Rectal smooth muscle tissue (tissue), 1 donor: ENCODE measurements at regions not wholly inside any gene's neighbourhood (a gene's known extent, or its start where the extent isn't known, plus 50 kb on each side); places are given as distances from the start of the nearest gene placed in this dataset.
"Not testable (repeated sequence)": the region's sequence is repeated elsewhere in the genome, so short reads cannot be mapped to it uniquely, and the experiment has no call there.

Source experiments
- H3K27ac ChIP-seq: one replicate; pipeline ENCODE4 v1.7.0; 2013; ENCODE audit warnings: low read depth, low read length, inconsistent platforms
- H3K27me3 ChIP-seq: one replicate; pipeline ENCODE4 v1.7.0; 2013; ENCODE audit warnings: low read length; ENCODE audit not compliant: control insufficient read depth, insufficient read depth
- H3K36me3 ChIP-seq: one replicate; pipeline ENCODE4 v1.7.0; 2013; ENCODE audit warnings: low read length; ENCODE audit not compliant: control insufficient read depth, insufficient read depth
- H3K4me1 ChIP-seq: one replicate; pipeline ENCODE4 v1.7.0; 2013; ENCODE audit warnings: low read length; ENCODE audit not compliant: control insufficient read depth, insufficient read depth
- H3K4me3 ChIP-seq: one replicate; pipeline ENCODE4 v1.7.0; 2013; ENCODE audit warnings: low read length
- H3K9ac ChIP-seq: one replicate; pipeline ENCODE4 v1.7.0; 2013; ENCODE audit warnings: low read length

- Histone ChIP-seq H3K9ac (no peak overlapping the region), H3K27me3 (no peaks in the 10 kb centered on the region), H3K4me1 (no peaks in the 10 kb centered on the region), H3K4me3 (no peak overlapping the region), H3K36me3 (no peaks in the 10 kb centered on the region), H3K27ac (no peak overlapping the region)
Measured at GRCh38 chr13:103895835-103896531, 829.8 kb upstream of the SLC10A2 start.

GRCh38 chr13:103894626-103895025 is 828.4 kb upstream of the SLC10A2 start:
- no peak overlapping the region for H3K27ac ChIP-seq
- no peaks in the 10 kb centered on the region for H3K4me1 ChIP-seq
- H3K4me3 ChIP-seq: no peak overlapping the region
- H3K27me3 ChIP-seq: no peaks in the 10 kb centered on the region
- no peak overlapping the region for H3K9ac ChIP-seq
- no peaks in the 10 kb centered on the region for H3K36me3 ChIP-seq

- Histone ChIP-seq H3K4me3 (no peak overlapping the region), H3K36me3 (no peaks in the 10 kb centered on the region), H3K9ac (no peak overlapping the region), H3K4me1 (no peaks in the 10 kb centered on the region), H3K27me3 (no peaks in the 10 kb centered on the region), H3K27ac (no peak overlapping the region)
Measured at GRCh38 chr13:103884101-103884723, 818.0 kb upstream of the SLC10A2 start.

- Histone ChIP-seq H3K9ac (no peak overlapping the region), H3K4me1 (no peaks in the 10 kb centered on the region), H3K36me3 (no peaks in the 10 kb centered on the region), H3K27me3 (no peaks in the 10 kb centered on the region), H3K4me3 (no peak overlapping the region), H3K27ac (no peak overlapping the region)
Measured at GRCh38 chr13:103883698-103884097, 817.5 kb upstream of the SLC10A2 start.

- H3K36me3 ChIP-seq: no peaks in the 10 kb centered on the region
- H3K27me3 ChIP-seq: no peaks in the 10 kb centered on the region
- H3K9ac ChIP-seq: no peak overlapping the region
- H3K27ac ChIP-seq: no peak overlapping the region
- H3K4me1 ChIP-seq: no peaks in the 10 kb centered on the region
- H3K4me3 ChIP-seq: no peak overlapping the region
Measured at GRCh38 chr13:103883164-103883563, 816.9 kb upstream of the SLC10A2 start.

- not testable (repeated sequence) for H3K27ac ChIP-seq, H3K36me3 ChIP-seq, H3K4me1 ChIP-seq, H3K9ac ChIP-seq, H3K27me3 ChIP-seq, H3K4me3 ChIP-seq
Measured at GRCh38 chr13:103880146-103880545, 813.9 kb upstream of the SLC10A2 start.

- no peaks in the 10 kb centered on the region for H3K36me3 ChIP-seq
- H3K27ac ChIP-seq: no peak overlapping the region
- H3K4me1 ChIP-seq: no peaks in the 10 kb centered on the region
- no peak overlapping the region for H3K4me3 ChIP-seq
- no peaks in the 10 kb centered on the region for H3K27me3 ChIP-seq
- no peak overlapping the region for H3K9ac ChIP-seq
Measured at GRCh38 chr13:103878891-103879605, 812.8 kb upstream of the SLC10A2 start.

GRCh38 chr13:103876571-103876970 is 810.4 kb upstream of the SLC10A2 start:
- Histone ChIP-seq H3K9ac (no peak overlapping the region), H3K27me3 (no peaks in the 10 kb centered on the region), H3K4me3 (no peak overlapping the region), H3K27ac (no peak overlapping the region), H3K4me1 (no peaks in the 10 kb centered on the region), H3K36me3 (no peaks in the 10 kb centered on the region)

GRCh38 chr13:103873725-103874124 is 807.5 kb upstream of the SLC10A2 start:
- Histone ChIP-seq H3K27ac (no peak overlapping the region), H3K4me3 (no peak overlapping the region), H3K36me3 (no peaks in the 10 kb centered on the region), H3K4me1 (no peaks in the 10 kb centered on the region), H3K9ac (no peak overlapping the region), H3K27me3 (no peaks in the 10 kb centered on the region)

- H3K4me1 ChIP-seq: no peaks in the 10 kb centered on the region
- no peaks in the 10 kb centered on the region for H3K27me3 ChIP-seq
- H3K36me3 ChIP-seq: no peaks in the 10 kb centered on the region
- no peak overlapping the region for H3K27ac ChIP-seq
- H3K4me3 ChIP-seq: no peak overlapping the region
- H3K9ac ChIP-seq: no peak overlapping the region
Measured at GRCh38 chr13:103866048-103866447, 799.8 kb upstream of the SLC10A2 start.

- Histone ChIP-seq H3K4me3 (no peak overlapping the region), H3K4me1 (no peaks in the 10 kb centered on the region), H3K36me3 (no peaks in the 10 kb centered on the region), H3K9ac (no peak overlapping the region), H3K27me3 (no peaks in the 10 kb centered on the region), H3K27ac (no peak overlapping the region)
Measured at GRCh38 chr13:103862525-103862924, 796.3 kb upstream of the SLC10A2 start.

GRCh38 chr13:103859952-103860351 is 793.7 kb upstream of the SLC10A2 start:
- Histone ChIP-seq H3K4me3 (no peak overlapping the region), H3K27me3 (no peaks in the 10 kb centered on the region), H3K9ac (no peak overlapping the region), H3K36me3 (no peaks in the 10 kb centered on the region), H3K4me1 (no peaks in the 10 kb centered on the region), H3K27ac (no peak overlapping the region)
